NCI-H446 (cell line): ENCODE measurements at regions not wholly inside any gene's neighbourhood (a gene's known extent, or its start where the extent isn't known, plus 50 kb on each side); places are given as distances from the start of the nearest gene placed in this dataset.

Experiments
- DNase-seq, 2 experiments: peaks; one replicate each; lab custom pipeline; 2025; lab: John Stamatoyannopoulos, UW

DNA sequence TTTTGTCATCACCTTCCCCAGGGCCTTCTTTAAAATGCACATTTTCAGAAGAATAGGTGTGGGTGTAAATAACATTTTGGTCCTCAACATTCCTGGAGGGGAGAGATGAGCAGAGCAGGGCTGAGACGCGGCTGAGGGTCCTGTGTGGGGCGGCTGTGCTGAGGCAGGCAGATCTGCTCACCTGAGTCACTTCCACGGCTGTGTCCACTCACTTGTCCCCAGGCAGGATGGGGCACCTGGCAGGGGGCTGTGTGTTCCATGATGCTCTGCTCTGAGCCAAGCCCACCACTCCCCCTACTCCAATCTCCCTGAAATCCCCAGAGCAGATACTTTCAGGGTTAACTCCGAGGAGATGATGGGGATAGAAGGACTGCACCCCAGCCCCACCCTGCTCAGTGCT is 93.8 kb downstream of the GLRX3 start:
- DNase-seq = no peak

- no peak for DNase-seq
Observed at GRCh38 chr10:130230611-130231010, 94.4 kb downstream of the GLRX3 start.

DNA sequence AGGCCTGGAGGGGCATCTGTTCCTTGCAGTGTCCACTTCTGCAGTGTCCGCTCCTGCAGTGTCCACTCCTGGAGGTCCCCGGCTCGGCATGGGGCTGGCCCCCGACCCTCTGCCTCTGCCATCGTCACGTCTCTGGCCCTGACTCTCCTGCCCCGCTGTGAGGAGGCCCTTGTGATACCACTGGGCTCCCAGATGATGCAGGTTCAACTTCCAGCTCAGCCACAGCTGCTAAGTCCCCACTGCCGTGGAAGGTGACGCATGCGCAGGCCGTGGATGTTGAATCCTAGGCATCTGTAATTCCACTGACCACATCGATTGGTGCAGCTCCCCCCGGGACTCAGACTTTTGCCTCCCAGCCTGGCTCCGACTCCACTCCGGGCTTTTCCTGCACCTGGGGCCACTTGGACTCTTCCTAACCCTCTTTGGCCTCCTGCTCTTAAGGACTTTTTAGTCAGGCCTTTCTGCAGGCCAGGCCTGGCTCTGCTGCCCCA is 95.1 kb downstream of the GLRX3 start:
- DNase-seq = no peak

DNA sequence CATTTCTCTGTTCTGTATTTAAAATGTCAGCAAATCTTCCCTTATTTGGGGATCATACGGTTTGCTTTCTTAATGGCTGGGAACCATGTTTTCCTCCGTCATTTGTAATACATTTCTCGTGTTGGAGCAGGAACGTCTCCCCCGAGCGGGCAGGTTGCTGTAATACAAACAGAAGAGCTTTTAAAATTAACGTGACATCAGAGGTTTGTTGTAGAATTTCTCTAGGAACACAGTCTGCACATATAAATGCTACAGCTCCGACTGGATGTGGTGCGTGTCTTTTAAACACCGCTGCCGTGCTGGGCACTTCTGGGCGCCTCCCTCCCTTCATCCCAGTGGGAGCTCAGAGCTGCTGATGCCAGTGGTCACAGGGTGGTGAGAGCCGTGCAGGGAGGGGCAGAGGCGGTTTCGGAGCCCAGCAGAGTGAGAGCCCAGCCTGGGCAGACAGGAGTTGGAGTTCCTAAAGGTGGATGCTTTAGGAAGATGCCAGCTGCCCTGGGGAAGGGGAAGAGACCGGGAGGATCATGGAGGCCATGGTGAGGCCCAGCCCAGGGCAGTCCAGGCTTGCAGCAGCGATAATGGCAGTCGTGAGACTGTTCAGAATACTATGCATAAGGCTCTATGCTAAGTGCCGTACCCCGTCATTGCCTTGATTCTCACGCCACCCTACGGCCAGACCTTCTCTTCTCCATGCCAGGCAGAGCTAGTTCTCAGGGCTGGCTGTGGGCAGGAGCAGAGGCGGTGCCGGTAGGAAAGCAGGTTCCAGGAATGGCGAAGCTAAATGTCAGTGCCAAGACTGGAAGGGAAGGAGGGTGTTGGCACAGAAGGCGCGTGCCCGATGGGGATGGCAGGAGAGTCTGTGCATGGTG is 96.2 kb downstream of the GLRX3 start:
- no peak for DNase-seq

- DNase-seq = no peak
Observed at GRCh38 chr10:130233035-130233360, 96.8 kb downstream of the GLRX3 start.

- DNase-seq = no peak
Observed at GRCh38 chr10:130233426-130233825, 97.2 kb downstream of the GLRX3 start.

DNA sequence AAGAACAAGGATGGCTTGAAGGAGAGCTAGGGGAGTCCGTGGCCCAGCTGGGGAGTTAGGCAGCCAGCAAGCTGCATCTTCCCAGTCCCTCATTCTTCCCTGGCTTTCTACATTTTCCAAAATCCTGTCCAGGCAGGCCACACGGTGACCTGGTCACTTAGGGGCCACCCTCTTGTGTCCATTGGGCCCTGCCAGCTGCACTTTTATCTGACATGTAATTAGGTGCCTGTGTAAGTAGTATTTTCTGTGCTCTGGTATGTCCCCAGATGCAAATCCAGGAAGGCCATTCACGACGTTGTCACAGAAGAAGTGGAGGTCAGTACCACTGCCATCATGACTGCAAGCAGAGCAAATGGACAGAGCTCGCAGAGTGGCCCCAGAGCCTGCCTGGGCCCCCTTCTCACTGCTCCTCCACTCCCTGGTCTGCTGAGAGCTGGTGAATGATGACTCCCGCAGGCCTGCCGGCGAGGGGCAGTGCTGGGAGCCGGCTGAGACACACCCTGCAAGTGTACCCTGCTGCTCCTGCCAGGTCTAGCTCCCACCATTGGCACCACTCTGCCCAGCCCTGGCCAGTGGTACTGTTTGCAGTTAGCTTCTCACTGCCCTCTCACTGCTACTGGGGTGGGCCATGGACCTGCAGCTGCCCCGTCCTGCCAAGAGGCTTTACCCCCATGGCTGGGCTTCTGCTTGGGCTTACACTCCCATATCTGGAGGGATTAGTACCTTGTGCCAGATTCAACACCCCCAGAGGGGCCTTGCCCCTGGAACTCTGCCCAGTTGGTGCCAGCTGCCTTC is 98.2 kb downstream of the GLRX3 start:
- DNase-seq = no peak

GRCh38 chr10:130236711-130237110 is 100.5 kb downstream of the GLRX3 start:
- no peak for DNase-seq

GRCh38 chr10:130240409-130240808 is 104.2 kb downstream of the GLRX3 start:
- no peak for DNase-seq

DNA sequence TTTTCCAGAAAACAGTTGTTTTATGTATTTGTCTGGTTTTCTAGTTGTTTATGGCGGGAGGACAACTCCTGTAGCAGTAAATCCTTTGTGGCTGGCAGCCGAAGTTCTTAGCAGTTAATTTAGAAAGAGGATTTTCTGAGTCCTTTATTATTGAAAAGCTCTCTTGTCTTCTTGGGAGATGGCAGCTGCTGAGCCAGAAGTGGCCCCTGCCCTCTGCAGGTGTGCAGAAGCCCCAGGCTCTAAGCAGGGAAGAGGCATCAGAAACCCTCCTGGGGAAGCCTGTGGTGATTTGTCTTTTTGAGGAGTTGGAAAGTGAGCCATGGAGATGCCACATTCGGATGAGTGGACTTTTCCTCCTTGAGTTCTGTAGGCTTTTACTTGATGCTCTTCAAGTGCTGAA is 106.3 kb downstream of the GLRX3 start:
- DNase-seq = no peak

- no peak for DNase-seq
Observed at GRCh38 chr10:130243015-130243414, 106.8 kb downstream of the GLRX3 start.

DNA sequence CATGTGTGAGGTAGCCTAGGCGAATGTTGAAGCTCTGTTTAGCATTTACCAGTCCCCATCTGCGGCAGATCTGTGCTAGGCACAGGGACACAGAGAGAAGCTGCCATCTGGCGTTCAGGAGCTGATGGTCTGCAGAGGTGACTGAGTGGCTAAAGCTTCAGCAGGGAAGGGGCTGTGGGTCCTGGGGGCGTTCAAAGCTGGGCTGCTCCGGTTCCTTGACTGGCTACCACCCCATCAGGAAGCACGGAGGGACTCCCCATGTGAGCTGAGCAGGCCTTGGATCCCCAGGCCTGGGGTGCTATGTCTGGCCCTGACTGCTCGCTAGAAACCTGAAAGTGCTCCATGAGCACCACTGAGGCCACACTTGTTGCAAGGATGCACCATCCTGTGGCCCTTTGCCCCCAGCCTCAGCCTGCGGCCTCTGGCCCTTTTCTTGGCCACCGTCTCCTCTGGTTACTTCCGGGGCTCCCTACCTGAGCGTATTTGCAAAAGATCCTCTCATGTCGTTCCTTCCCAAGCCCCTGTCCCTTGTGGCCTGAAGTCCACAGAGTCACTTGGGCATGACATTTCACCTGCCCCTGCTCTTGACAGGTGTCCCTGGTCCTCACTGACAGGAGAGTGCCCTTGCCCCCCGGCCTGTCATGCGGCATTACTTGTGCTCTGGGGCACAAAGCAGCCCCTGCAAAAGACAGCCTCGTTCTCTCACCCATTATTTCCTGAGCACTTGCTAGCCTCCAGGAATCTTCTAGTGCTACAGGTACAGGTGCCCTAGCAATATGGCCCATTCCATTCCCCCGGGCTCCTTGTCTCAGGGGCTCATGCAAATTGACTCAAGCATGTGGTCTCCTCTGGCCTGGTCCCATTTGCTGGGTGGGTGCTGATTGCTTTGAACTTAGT is 108.1 kb downstream of the GLRX3 start:
- DNase-seq = no peak

DNA sequence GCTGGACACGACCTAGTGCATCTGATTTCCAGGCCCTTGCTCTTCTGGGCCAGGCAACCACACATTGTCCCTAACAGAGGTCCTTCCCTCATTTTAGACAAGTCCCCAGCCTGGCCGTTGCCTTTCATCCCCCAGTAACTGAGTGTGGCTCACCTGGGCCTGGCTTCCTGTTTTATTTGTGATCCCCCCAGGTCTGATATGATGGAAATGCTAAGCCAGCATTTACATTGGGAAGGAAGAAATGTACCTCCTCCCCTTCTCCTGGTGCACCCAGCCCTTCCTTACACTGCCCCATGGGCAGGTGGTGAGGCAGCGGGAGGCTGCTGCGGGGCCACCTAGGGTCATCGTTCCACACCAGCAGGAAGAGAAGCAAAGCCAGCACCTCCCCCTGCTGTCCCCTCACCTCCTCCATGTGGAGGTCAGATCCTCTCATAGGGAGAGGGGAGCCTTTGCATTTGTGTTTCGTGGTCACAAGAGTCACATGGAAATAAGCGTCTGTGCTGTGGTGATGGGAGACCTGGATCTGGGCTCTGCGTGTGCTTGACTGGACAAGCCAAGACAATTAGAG is 108.8 kb downstream of the GLRX3 start:
- DNase-seq = no peak

DNA sequence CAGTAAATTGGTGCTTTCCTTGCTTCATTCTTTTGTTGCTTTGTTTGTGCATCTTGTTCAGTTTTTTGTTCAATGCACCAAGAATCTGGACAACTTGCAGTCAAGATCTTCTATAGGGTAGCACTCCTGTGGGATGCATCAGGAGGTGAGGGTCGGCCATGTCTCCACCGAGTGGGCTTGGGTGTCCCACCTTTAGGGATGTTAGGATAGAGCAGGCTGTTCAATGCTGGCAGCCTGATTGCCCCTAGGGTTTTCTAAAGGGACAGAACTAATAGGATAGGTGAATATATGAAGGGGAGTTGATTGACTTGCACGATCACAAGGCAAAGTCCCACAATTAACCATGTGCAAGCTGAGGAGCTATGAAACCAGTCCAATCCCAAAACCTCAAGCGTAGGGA is 109.9 kb downstream of the GLRX3 start:
- DNase-seq = no peak

DNA sequence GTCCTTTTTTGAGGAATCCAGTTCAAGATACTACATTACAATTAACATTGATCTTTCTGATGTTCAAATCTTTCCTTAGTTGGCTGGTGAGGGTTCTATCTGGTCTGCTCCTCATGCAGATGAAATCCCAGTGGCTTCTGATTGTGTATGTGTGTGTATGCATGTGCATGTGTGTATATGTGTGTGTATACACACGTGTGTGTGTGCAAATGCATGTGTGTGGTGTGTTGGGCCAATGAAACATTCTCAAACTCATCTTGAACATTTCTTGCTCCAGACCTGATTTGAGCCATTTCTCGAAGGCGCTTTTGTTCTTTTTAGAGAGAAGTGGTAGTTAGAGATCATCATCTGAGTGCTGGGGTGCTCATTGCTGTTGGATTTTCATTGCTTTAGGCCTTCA is 113.9 kb downstream of the GLRX3 start:
- no peak for DNase-seq

- no peak for DNase-seq
Observed at GRCh38 chr10:130251766-130252165, 115.6 kb downstream of the GLRX3 start.

- DNase-seq = no peak
Observed at GRCh38 chr10:130254243-130254642, 118.1 kb downstream of the GLRX3 start.

DNA sequence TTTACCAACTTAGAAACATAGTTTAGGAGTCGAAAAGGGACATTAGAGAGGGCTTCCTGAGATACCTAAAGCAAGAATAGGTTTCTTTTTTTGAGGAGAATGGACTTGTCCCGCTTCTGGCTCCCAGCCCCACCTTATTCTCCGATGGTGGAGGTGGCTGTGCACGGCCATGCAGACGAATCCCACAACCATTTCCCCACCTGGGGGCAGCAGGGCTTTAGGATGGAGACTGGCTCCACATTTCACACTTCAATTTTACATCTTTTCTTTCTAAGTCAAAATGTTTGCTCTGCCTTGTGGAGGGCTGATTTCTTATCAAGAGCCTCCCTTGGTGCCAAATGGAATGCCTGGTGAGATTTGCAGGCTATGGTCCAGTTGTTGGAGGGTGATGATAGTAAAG is 118.5 kb downstream of the GLRX3 start:
- DNase-seq = no peak

- DNase-seq = no peak
Observed at GRCh38 chr10:130255777-130256176, 119.6 kb downstream of the GLRX3 start.

DNA sequence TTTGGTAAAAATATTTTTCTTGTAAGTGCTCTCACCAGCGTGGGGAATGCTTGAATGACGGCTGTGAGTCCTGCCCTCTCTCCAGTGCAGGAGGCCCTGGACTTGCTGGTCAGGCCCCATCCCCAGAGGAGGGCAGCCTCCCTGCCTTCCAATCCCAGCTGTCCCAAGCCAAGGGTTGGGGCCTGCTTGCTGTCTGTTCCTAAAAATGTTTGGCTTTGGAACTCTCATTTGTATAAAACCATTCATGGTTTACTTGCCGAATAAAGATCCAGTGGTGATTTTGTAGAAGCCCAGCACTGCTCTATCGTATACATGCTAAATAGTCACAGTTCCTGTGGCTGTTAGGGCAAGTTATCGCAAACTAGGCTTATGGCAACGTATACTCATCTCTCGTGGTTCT is 121.7 kb downstream of the GLRX3 start:
- DNase-seq = no peak

DNA sequence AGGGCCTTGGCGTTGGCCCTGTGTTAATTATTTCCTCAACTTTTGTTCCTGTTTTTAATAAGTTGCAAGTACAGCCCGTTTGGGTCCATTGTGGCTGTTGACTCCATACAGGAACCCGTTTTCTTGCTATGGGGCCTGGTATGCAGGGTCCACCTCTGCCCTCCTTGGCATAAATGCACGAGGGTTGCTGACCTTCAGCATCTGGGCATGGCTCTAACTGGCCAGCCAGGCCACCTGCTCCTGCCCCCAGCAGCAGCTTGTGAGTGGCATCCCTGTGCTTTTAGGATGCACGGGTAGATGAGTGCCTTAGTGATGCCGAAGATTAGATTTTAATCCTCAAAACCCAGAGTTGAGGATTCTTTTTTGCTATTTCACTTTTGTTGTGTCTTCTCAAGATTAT is 123.2 kb downstream of the GLRX3 start:
- DNase-seq = no peak

DNA sequence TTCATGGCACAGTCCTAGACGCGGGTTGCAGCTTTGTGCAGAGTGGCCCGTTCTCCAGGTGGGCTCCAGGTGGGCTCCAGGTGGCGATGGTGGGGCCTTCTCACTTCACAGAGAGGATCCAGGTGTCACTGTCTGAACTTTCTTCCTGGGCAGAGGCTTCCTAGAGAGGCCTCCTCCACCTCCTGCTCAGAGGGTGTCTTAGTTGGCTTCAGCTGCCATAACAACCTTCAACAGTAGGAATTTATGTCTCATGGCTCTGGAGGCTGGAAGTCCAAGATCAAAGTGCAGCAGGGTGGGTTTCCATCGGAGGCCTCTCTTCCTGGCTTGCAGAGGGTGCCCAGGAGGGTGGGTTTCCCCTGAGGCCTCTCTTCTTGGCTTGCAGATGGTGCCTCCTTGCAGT is 125.1 kb downstream of the GLRX3 start:
- DNase-seq = no peak
